H54 (cell line): ENCODE measurements at regions not wholly inside any gene's neighbourhood (a gene's known extent, or its start where the extent isn't known, plus 50 kb on each side); places are given as distances from the start of the nearest gene placed in this dataset.

Experiments used
- DNase-seq: peaks from one replicate; pipeline ENCODE4 v3.0.0; 2011; ENCODE audit warnings: low spot score, mixed read lengths; ENCODE audit not compliant: insufficient read length
- FAIRE-seq: peaks from 3 replicates; lab custom pipeline; 2011; peaks lifted over from hg19 to GRCh38; lab: Jason Lieb, UNC
- POLR2A ChIP-seq: IDR thresholded peaks from 2 replicates; pipeline ENCODE4 v1.6.1; 2011; ENCODE audit warnings: low read depth, mild to moderate bottlenecking, low read length

DNA sequence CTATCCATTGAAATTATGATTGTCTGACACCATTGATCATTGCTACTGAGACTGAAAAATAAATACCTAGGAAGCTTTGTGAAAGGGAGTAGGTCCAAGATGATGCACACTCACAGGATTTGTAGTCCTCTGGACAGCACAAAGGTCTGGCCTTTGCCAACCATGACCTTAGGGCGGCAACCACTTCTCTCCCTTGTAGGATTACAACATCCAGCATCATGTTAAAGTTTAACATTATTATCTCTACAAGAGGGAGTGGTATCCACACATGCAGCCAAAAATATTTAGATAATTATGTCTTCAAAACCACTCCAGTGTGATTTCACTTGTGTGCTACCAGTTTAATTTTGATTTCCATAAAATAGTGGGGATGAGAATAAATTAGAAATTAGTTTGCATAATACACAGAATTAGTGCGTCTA lies 51.1 kb upstream of the NHSL1 start:
- no peak for FAIRE-seq

DNA sequence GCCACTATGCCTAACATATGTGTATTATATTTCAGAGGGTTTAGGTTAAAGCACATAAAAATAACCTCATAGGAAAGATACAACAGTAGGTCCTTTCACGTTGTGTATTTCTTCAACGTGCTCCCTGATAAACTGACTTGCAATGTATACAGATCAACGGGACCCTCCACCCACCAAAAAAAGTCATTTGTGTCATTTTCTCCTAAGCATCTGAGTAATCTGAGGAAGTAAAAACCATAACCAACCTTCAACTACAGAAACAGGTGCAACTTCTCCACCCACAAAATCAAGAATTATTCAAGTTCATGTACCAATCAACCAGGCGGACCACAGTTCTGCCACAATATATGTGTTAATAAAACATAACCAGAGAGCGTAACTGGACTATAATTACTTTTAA lies 54.9 kb upstream of the NHSL1 start:
- no peak for FAIRE-seq

More for the DNA sequence above, 51.1 kb upstream of the NHSL1 start:
- no peak for TF ChIP-seq POLR2A
- no peak for DNase-seq

GRCh38 chr6:138555421-138555988 lies 56.2 kb upstream of the NHSL1 start:
- DNase-seq (no peak), FAIRE-seq (peak; percentile 77)
- no peak for TF ChIP-seq POLR2A

More for the DNA sequence above, 54.9 kb upstream of the NHSL1 start:
- no peak for TF ChIP-seq POLR2A
- no peak for DNase-seq

GRCh38 chr6:138557147-138557546 lies 57.9 kb upstream of the NHSL1 start:
- TF ChIP-seq POLR2A, result no peak
- FAIRE-seq, result no peak
- no peak for DNase-seq

DNA sequence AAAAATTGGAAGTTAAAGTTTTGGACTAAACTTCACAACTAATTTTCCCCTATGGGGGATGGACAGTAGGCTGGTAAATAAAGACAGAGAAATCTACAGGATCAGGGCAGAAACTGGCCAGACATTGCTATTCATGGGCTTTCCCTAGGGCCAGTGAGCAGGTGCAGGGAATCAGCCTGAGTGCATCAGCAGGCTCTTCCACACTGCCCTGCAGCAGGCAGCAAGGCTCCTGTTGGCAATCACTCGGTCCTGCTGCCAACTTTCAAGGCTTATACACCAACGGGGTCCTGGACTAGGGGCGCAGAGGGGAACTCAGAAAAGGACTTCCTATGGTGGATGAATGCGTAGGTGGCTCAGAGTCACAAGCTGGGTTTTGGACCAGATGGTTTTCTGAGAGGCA lies 59.8 kb upstream of the NHSL1 start:
- TF ChIP-seq POLR2A, result no peak
- no peak for FAIRE-seq
- DNase-seq, result no peak

DNA sequence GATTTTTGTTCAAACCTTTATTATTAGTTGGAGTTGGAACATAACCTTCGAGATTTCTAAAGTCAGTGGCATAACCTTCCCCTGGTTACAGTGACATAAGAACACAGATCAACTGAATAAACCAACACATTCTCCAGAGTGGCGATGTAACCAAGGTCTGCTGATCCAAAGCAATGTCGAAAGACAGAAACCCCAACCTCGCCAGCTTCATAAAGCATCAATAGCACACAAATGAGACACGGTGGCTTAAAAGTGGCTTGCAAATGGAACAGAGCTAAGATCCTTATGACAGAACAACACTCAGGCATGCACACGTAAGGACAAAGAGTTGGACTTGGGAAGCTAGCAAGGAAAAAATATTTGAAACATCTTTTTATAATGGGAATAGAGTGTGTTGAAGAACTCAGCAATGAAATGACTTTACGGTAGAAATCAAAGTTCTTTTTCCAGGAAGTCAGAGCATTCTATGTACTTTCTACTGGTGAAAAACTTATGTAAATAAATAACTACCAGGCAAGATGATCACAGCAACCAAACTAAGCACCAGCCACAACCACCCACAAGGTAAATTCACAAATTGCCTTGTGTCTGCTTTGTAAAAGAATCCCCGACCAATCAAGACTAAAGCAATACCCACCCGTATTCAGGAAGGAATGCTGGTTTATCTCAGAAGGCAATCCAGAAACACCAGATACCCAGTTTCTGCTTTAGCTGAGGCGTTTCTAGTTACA lies 61.0 kb upstream of the NHSL1 start:
- FAIRE-seq, result no peak
- TF ChIP-seq POLR2A, result no peak
- DNase-seq, result no peak

- DNase-seq, result no peak
- TF ChIP-seq POLR2A, result no peak
- no peak for FAIRE-seq
These were observed 63.4 kb upstream of the NHSL1 start for GRCh38 chr6:138562691-138563090.

GRCh38 chr6:138563231-138563630 lies 63.9 kb upstream of the NHSL1 start:
- DNase-seq (no peak), FAIRE-seq (no peak)
- no peak for TF ChIP-seq POLR2A

DNA sequence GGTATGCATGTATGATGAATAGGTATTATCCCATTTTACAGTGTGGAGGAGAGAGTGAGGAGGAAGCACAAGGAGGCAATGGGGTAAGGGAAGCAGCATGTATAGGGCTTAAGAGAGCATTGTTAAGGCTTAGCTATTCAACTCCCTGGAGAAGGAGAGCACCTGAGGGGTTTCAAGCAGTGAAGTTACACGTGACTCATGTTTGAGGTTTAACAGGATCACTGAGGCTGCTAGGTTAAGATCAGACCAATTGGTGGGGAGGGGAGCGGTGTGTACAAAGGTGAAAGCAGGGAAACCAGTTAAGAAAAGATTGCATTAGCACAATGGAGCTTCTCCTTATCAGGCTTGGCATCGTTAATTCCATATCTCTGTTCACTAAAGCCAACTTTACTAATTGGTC lies 64.4 kb upstream of the NHSL1 start:
- no peak for DNase-seq
- TF ChIP-seq POLR2A, result no peak
- no peak for FAIRE-seq

GRCh38 chr6:138564170-138564721 lies 65.0 kb upstream of the NHSL1 start:
- no peak for TF ChIP-seq POLR2A
- FAIRE-seq (no peak), DNase-seq (no peak)

- TF ChIP-seq POLR2A, result no peak
- no peak for DNase-seq
- FAIRE-seq, result no peak
These were observed 67.8 kb upstream of the NHSL1 start for GRCh38 chr6:138567052-138567451.

DNA sequence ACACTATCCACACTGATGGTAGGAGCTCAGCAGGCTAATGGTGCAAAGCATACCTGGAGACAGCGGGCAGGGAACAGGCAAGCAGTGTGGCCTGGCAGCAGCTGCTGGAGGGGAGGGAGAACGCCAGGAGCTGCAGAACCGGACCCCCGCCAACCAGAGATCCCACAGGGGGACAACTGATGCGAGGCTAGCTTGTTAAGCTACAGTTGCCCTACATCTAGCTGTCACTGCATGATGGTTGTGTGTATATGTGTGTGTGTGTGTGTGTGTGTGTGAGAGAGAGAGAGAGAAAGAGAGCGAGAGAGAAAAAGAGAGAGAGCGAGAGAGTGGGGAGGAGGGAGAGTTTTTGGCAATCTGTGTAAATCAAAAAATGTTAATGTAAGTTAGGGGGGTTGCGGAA lies 69.7 kb upstream of the NHSL1 start:
- FAIRE-seq (no peak), DNase-seq (no peak)
- TF ChIP-seq POLR2A, result no peak

DNA sequence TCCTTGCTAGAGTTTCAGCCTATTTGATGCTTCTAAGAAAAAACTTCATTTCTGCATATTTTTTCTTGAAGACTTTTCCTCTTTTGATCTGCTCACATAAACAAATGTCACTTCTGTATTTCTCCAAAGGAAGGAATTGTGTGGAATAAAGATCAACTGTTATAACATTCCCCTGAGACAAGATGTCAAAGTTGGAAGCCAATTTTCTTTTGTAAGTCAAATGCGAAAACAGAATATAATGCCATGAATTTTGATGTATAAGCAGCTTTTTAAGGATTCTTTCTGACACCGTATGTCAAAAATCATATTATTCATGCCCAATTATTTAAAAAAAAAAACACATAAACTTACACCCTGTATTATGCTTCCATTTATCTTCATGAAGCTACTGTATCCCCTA lies 70.3 kb upstream of the NHSL1 start:
- no peak for DNase-seq
- TF ChIP-seq POLR2A, result no peak
- no peak for FAIRE-seq

GRCh38 chr6:138569970-138570724 lies 70.9 kb upstream of the NHSL1 start:
- no peak for DNase-seq
- FAIRE-seq, result no peak
- TF ChIP-seq POLR2A, result no peak
